B cell (primary cell): ENCODE measurements at regions not wholly inside any gene's neighbourhood (a gene's known extent, or its start where the extent isn't known, plus 50 kb on each side); places are given as distances from the start of the nearest gene placed in this dataset.

Experiments used
- ATAC-seq: fragments of 200-7000 bp; cut with Tn5 transposase; one replicate; pipeline ENCODE4 v1.10.0; 2021; ENCODE audit warnings: low read depth, mild to moderate bottlenecking, moderate number of reproducible peaks, moderate library complexity
- CTCF ChIA-PET: fragments of 350-600 bp; sonication (Branson Sonifier 250); formaldehyde crosslinking; loops from one replicate; lab custom pipeline; 2021; ENCODE audit warnings: antibody characterized with exemption, inconsistent platforms; lab: Charles Lee
- POLR2A ChIA-PET: fragments of 350-600 bp; sonication (Branson Sonifier 250); formaldehyde crosslinking; loops from one replicate; lab custom pipeline; 2021; ENCODE audit warnings: antibody characterized with exemption; lab: Charles Lee
- DNase-seq: peaks from one replicate; pipeline ENCODE4 v3.0.0; 2013
- H2AFZ ChIP-seq: 2 replicates; pipeline ENCODE4 v1.6.1; 2012; ENCODE audit warnings: mild to moderate bottlenecking, low read depth, low read length; ENCODE audit not compliant: insufficient read depth, poor library complexity, severe bottlenecking
- H3K27ac ChIP-seq, 2 donors: 1 replicate in 1 of 2; 2 replicates in 1 of 2; pipeline ENCODE4 v1.5.1; 2012 to 2013; ENCODE audit warnings: low read length in 2 of 2, mild to moderate bottlenecking in 2 of 2, moderate library complexity in 1 of 2
- H3K27me3 ChIP-seq, 4 experiments: fragments of 200-600 bp in 1 of 4; sonication (generic) in 1 of 4; replicated peaks in 1 of 4; 1 replicate in 2 of 4; 2 replicates in 2 of 4; pipeline versions ENCODE4 v1.6.1 to v1.7.0; 2013 to 2016; ENCODE audit warnings: low read length in 3 of 4, mild to moderate bottlenecking in 2 of 4, mixed read lengths in 1 of 4, moderate library complexity in 1 of 4; ENCODE audit not compliant: insufficient read depth in 4 of 4, control insufficient read depth in 3 of 4; ENCODE audit errors: control extremely low read depth in 1 of 4
- H3K36me3 ChIP-seq, 2 experiments: replicated peaks in 1 of 2; 1 replicate in 1 of 2; 2 replicates in 1 of 2; pipeline versions ENCODE4 v1.6.1 to v1.7.1; 2013; ENCODE audit warnings: low read length in 1 of 2; ENCODE audit not compliant: insufficient read depth in 2 of 2, control insufficient read depth in 1 of 2; ENCODE audit errors: control extremely low read depth in 1 of 2, extremely low read depth in 1 of 2
- H3K4me1 ChIP-seq, 2 donors: fragments of 200-600 bp in 1 of 2; sonication (generic) in 1 of 2; 1 replicate in 1 of 2; 2 replicates in 1 of 2; pipeline versions ENCODE4 v1.5.1 to v1.6.1; 2013 to 2017; ENCODE audit warnings: low read length in 2 of 2; ENCODE audit not compliant: control insufficient read depth in 2 of 2, insufficient read depth in 2 of 2
- H3K4me2 ChIP-seq: replicated peaks from 2 replicates; pipeline ENCODE3; 2012; ENCODE audit warnings: mild to moderate bottlenecking, low read depth, low read length; ENCODE audit not compliant: poor library complexity, severe bottlenecking
- H3K4me3 ChIP-seq, 5 experiments: fragments of 200-600 bp in 1 of 5; sonication (generic) in 1 of 5; 1 replicate in 3 of 5; 2 replicates in 2 of 5; pipeline versions ENCODE4 v1.5.1 to v1.7.0; 2011 to 2016; ENCODE audit warnings: low read length in 4 of 5, mild to moderate bottlenecking in 4 of 5, low read depth in 2 of 5, control low read depth in 1 of 5, moderate library complexity in 1 of 5; ENCODE audit not compliant: insufficient read depth in 1 of 5; ENCODE audit errors: control extremely low read depth in 1 of 5, extremely low read depth in 1 of 5
- H3K79me2 ChIP-seq: fragments of 200-600 bp; sonication (generic); one replicate; pipeline ENCODE4 v1.6.0; 2016; ENCODE audit warnings: low read length; ENCODE audit not compliant: control insufficient read depth, insufficient read depth
- H3K9ac ChIP-seq: fragments of 200-600 bp; sonication (generic); 2 replicates; pipeline ENCODE4 v1.6.1; 2017; ENCODE audit warnings: mild to moderate bottlenecking, low read length, moderate library complexity
- H3K9me3 ChIP-seq, 3 donors: one replicate each; pipeline versions ENCODE4 v1.6.1 to v1.7.1; 2013; ENCODE audit warnings: low read length in 2 of 3; ENCODE audit not compliant: control insufficient read depth in 2 of 3, insufficient read depth in 1 of 3; ENCODE audit errors: control extremely low read depth in 1 of 3
- H4K20me1 ChIP-seq: 2 replicates; pipeline ENCODE4 v1.6.0; 2012; ENCODE audit warnings: mild to moderate bottlenecking, low read length; ENCODE audit not compliant: insufficient read depth, control insufficient read depth, poor library complexity, severe bottlenecking
- H3K27ac Mint-ChIP-seq: one replicate; pipeline ENCODE4 v1.8.0; 2021; ENCODE audit warnings: mixed read lengths
- H3K27me3 Mint-ChIP-seq: one replicate; pipeline ENCODE4 v1.8.0; 2021; ENCODE audit warnings: mixed read lengths
- H3K4me1 Mint-ChIP-seq: one replicate; pipeline ENCODE4 v1.8.0; 2021; ENCODE audit warnings: mixed read lengths
- H3K4me3 Mint-ChIP-seq: one replicate; pipeline ENCODE4 v1.8.0; 2021; ENCODE audit warnings: mixed read lengths
- H3K9me3 Mint-ChIP-seq: one replicate; pipeline ENCODE4 v1.8.0; 2022; ENCODE audit warnings: mixed read lengths; ENCODE audit not compliant: insufficient read depth
- CTCF ChIP-seq: fragments of 200-600 bp; IDR thresholded peaks from one replicate; pipeline ENCODE4 v1.8.0; 2022; ENCODE audit warnings: antibody characterized with exemption, mild to moderate bottlenecking
- EZH2 ChIP-seq: IDR thresholded peaks from 2 replicates; pipeline ENCODE4 v1.6.1; 2012; ENCODE audit warnings: borderline replicate concordance, low read depth, mild to moderate bottlenecking, moderate library complexity, low read length; ENCODE audit not compliant: insufficient read depth, poor library complexity, severe bottlenecking
- WGBS: methylation state at CpG from one replicate; pipeline ENCODE4 v1.1.5; 2013; ENCODE audit warnings: missing lambda C conversion rate; ENCODE audit not compliant: insufficient coverage; 5-methylcytosine and 5-hydroxymethylcytosine counted together
- intact Hi-C: fragments of 100-400 bp; cut with micrococcal nuclease; formaldehyde crosslinking; loops from one replicate; pipeline ENCODE4 v1.10.0; 2022

DNA sequence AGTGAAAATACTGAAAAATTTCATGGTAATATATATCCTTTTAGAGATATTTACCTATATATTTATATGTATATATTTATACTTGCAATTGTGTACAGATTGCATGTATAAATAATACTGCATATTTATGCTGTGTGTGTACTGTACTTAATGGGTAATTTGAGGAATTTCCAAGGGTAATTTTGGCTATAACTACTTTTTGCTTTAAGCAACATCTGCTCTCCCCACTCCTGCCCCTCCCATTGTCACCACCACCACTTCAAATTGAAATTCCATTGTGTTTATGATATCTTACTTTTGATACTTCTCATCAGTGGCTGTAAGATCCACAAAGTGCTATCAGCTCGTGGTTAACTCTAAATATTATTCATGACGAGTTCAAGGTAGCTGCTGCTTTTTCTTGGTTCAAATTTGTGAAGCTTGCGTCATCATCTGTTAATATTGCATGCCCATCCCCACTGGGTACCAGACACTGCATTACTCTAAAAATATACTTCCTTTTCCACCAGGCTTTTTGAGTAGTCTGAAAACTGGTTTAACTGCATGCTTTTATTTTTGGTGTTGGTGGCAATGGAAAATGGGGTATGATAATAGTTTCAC lies 91.7 kb upstream of the MITF start:
- Histone ChIP-seq H3K4me2 (no peak overlapping the region), H3K4me3 (no peak overlapping the region), H3K27ac (no peak overlapping the region), H3K79me2 (no peaks in the 10 kb centered on the region), H4K20me1 (no peaks in the 10 kb centered on the region), H3K9ac (no peak overlapping the region), H2AFZ (no peak overlapping the region), H3K27me3 (no peaks in the 10 kb centered on the region), H3K9me3 (no peaks in the 10 kb centered on the region), H3K36me3 (no peaks in the 10 kb centered on the region), H3K4me1 (no peaks in the 10 kb centered on the region)
- no peak for TF ChIP-seq CTCF
- no peak for TF ChIP-seq EZH2
- no CpG with 5 or more reads among the region's 3 CpGs for WGBS
- Mint-ChIP-seq H3K27ac (no peak overlapping the region), H3K9me3 (no peaks in the 10 kb centered on the region), H3K27me3 (no peaks in the 10 kb centered on the region), H3K4me1 (no peaks in the 10 kb centered on the region), H3K4me3 (no peak overlapping the region)
- DNase-seq = no peak
- ChIA-PET POLR2A (no interaction called here), CTCF (no interaction called here)
- ATAC-seq = no peak
- intact Hi-C loops = no loop called here

DNA sequence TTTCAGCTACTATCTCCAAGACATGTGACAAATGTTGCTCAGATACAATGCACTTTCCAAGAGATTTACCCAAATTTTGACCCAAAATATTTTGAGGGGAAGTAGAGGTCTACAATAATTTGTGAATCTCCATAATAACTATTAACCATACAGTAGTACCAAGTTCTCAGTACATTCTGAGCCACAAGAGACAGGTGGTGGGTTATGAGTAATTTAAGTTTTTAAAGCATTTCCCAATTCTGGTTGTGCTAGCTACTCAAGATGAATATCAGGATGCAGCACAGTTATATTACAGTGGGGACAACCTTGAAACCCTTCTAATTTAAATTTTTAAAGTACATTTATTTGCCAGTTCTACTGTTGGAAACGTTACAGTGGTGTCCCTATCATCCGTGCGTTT lies 92.2 kb upstream of the MITF start:
- TF ChIP-seq CTCF (no peak), EZH2 (no peak)
- Histone ChIP-seq H3K9me3 (no peaks in the 10 kb centered on the region), H3K36me3 (no peaks in the 10 kb centered on the region), H3K4me2 (no peak overlapping the region), H3K27me3 (no peaks in the 10 kb centered on the region), H2AFZ (no peak overlapping the region), H3K79me2 (no peaks in the 10 kb centered on the region), H4K20me1 (no peaks in the 10 kb centered on the region), H3K27ac (no peak overlapping the region), H3K4me3 (no peak overlapping the region), H3K4me1 (no peaks in the 10 kb centered on the region), H3K9ac (no peak overlapping the region)
- Mint-ChIP-seq H3K27me3 (no peaks in the 10 kb centered on the region), H3K27ac (no peak overlapping the region), H3K4me3 (no peak overlapping the region), H3K9me3 (no peaks in the 10 kb centered on the region), H3K4me1 (no peaks in the 10 kb centered on the region)
- CTCF ChIA-PET = no interaction called here
- WGBS = no CpG with 5 or more reads among the region's 3 CpGs
- intact Hi-C loops = no loop called here
- no peak for ATAC-seq
- DNase-seq = no peak
- POLR2A ChIA-PET = no interaction called here
